ENCODE measurements at regions not wholly inside any gene's neighbourhood (a gene's known extent, or its start where the extent isn't known, plus 50 kb on each side); places are given as distances from the start of the nearest gene placed in this dataset.

- TF ChIP-seq SIN3A (IDR thresholded peaks at IDR 0.05; ENCODE audit: low read depth, low read length) (no peak), POLR2AphosphoS5 (IDR thresholded peaks at IDR 0.05; ENCODE audit: low read length) (no peak), IRF4 (IDR thresholded peaks at IDR 0.05; ENCODE audit: low read depth, low read length) (no peak), POLR2AphosphoS2 (IDR thresholded peaks at IDR 0.05; ENCODE audit: low read depth, low read length) (no peak), EZH2 (IDR thresholded peaks at IDR 0.05; ENCODE audit: borderline replicate concordance, control insufficient read depth, low read depth, low read length) (no peak), MYC (IDR thresholded peaks at IDR 0.05; ENCODE audit: insufficient read depth, insufficient read length, insufficient replicate concordance, low read length, severe bottlenecking) (no peak)
These were observed 297.8 kb upstream of the SEMA3A start for GRCh38 chr7:84492098-84493034.

All from GM12878 (cell line).